ENCODE measurements at regions not wholly inside any gene's neighbourhood (a gene's known extent, or its start where the extent isn't known, plus 50 kb on each side); places are given as distances from the start of the nearest gene placed in this dataset.

GRCh38 chr11:95295382-95296149 lies 64.6 kb upstream of the SESN3 start:
- Histone ChIP-seq H4K20me1 (ENCODE audit: insufficient read depth) (no peaks in the 10 kb centered on the region), H3K79me2 (ENCODE audit: insufficient read depth, low read depth) (no peaks in the 10 kb centered on the region), H3K27me3 (ENCODE audit: insufficient read depth, low read depth) (no peaks in the 10 kb centered on the region), H3K9ac (no peak overlapping the region), H3K4me2 (no peak overlapping the region), H3K27ac (no peak overlapping the region), H3K4me3 (IDR thresholded peaks at IDR 0.05; ENCODE audit: insufficient read depth, low read depth, low read length) (no peak overlapping the region), H3K4me1 (ENCODE audit: low read depth, poor library complexity, severe bottlenecking) (no peaks in the 10 kb centered on the region), H3K36me3 (ENCODE audit: insufficient read depth) (no peaks in the 10 kb centered on the region), H2AFZ (ENCODE audit: low read depth) (no peak overlapping the region)
- TF ChIP-seq, protein P1, sequence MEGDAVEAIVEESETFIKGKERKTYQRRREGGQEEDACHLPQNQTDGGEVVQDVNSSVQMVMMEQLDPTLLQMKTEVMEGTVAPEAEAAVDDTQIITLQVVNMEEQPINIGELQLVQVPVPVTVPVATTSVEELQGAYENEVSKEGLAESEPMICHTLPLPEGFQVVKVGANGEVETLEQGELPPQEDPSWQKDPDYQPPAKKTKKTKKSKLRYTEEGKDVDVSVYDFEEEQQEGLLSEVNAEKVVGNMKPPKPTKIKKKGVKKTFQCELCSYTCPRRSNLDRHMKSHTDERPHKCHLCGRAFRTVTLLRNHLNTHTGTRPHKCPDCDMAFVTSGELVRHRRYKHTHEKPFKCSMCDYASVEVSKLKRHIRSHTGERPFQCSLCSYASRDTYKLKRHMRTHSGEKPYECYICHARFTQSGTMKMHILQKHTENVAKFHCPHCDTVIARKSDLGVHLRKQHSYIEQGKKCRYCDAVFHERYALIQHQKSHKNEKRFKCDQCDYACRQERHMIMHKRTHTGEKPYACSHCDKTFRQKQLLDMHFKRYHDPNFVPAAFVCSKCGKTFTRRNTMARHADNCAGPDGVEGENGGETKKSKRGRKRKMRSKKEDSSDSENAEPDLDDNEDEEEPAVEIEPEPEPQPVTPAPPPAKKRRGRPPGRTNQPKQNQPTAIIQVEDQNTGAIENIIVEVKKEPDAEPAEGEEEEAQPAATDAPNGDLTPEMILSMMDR (conservative IDR thresholded peaks at IDR 0.05; ENCODE audit: low read depth, low read length) = no peak

- H3K27ac ChIP-seq = no peak overlapping the region
Observed at GRCh38 chr11:95294701-95295100, 63.7 kb upstream of the SESN3 start.

GRCh38 chr11:95293116-95293515 lies 62.1 kb upstream of the SESN3 start:
- Histone ChIP-seq H3K4me1 (ENCODE audit: low read depth, poor library complexity, severe bottlenecking) (no peaks in the 10 kb centered on the region), H3K27me3 (ENCODE audit: insufficient read depth, low read depth) (no peaks in the 10 kb centered on the region), H3K36me3 (ENCODE audit: insufficient read depth) (no peaks in the 10 kb centered on the region), H3K4me2 (no peak overlapping the region), H4K20me1 (ENCODE audit: insufficient read depth) (no peaks in the 10 kb centered on the region), H3K79me2 (ENCODE audit: insufficient read depth, low read depth) (no peaks in the 10 kb centered on the region), H3K9ac (no peak overlapping the region), H3K27ac (no peak overlapping the region), H3K4me3 (IDR thresholded peaks at IDR 0.05; ENCODE audit: insufficient read depth, low read depth, low read length) (no peak overlapping the region), H2AFZ (ENCODE audit: low read depth) (no peak overlapping the region)
- TF ChIP-seq, protein P1 (conservative IDR thresholded peaks at IDR 0.05; ENCODE audit: low read depth, low read length) = no peak

More at GRCh38 chr11:95294701-95295100, 63.7 kb upstream of the SESN3 start:
- H3K27me3 ChIP-seq (ENCODE audit: insufficient read depth, low read depth) = no peaks in the 10 kb centered on the region
- no peaks in the 10 kb centered on the region for H3K4me1 ChIP-seq (ENCODE audit: low read depth, poor library complexity, severe bottlenecking)
- H3K79me2 ChIP-seq (ENCODE audit: insufficient read depth, low read depth) = no peaks in the 10 kb centered on the region
- no peaks in the 10 kb centered on the region for H4K20me1 ChIP-seq (ENCODE audit: insufficient read depth)
- no peak overlapping the region for H2AFZ ChIP-seq (ENCODE audit: low read depth)
- H3K36me3 ChIP-seq (ENCODE audit: insufficient read depth) = no peaks in the 10 kb centered on the region
- no peak overlapping the region for H3K4me3 ChIP-seq (IDR thresholded peaks at IDR 0.05; ENCODE audit: insufficient read depth, low read depth, low read length)
- TF ChIP-seq, protein P1 (conservative IDR thresholded peaks at IDR 0.05; ENCODE audit: low read depth, low read length) = no peak
- H3K4me2 ChIP-seq = no peak overlapping the region
- H3K9ac ChIP-seq = no peak overlapping the region

GRCh38 chr11:95291946-95292345 lies 60.9 kb upstream of the SESN3 start:
- H4K20me1 ChIP-seq (ENCODE audit: insufficient read depth) = no peaks in the 10 kb centered on the region
- H3K9ac ChIP-seq = no peak overlapping the region
- no peaks in the 10 kb centered on the region for H3K27me3 ChIP-seq (ENCODE audit: insufficient read depth, low read depth)
- H3K4me1 ChIP-seq (ENCODE audit: low read depth, poor library complexity, severe bottlenecking) = no peaks in the 10 kb centered on the region
- TF ChIP-seq, protein P1 (conservative IDR thresholded peaks at IDR 0.05; ENCODE audit: low read depth, low read length) = no peak
- H3K27ac ChIP-seq = no peak overlapping the region
- H3K79me2 ChIP-seq (ENCODE audit: insufficient read depth, low read depth) = no peaks in the 10 kb centered on the region
- no peak overlapping the region for H3K4me2 ChIP-seq
- H3K36me3 ChIP-seq (ENCODE audit: insufficient read depth) = no peaks in the 10 kb centered on the region
- no peak overlapping the region for H3K4me3 ChIP-seq (IDR thresholded peaks at IDR 0.05; ENCODE audit: insufficient read depth, low read depth, low read length)
- no peak overlapping the region for H2AFZ ChIP-seq (ENCODE audit: low read depth)
